Adrenal gland (tissue), 5 donors: ENCODE measurements at regions not wholly inside any gene's neighbourhood (a gene's known extent, or its start where the extent isn't known, plus 50 kb on each side); places are given as distances from the start of the nearest gene placed in this dataset.
"Not testable (repeated sequence)": the region's sequence is repeated elsewhere in the genome, so short reads cannot be mapped to it uniquely, and the experiment has no call there.

Experiments used
- POLR2A ChIP-seq, 2 donors: fragments of 450-650 bp; IDR thresholded peaks; one replicate each; pipeline ENCODE4 v1.6.1; 2017; ENCODE audit warnings: antibody characterized with exemption in 2 of 2, mild to moderate bottlenecking in 2 of 2, moderate library complexity in 1 of 2
- TF ChIP-seq, protein P1 (sequence below), 6 experiments: fragments of 450-650 bp in 4 of 6; fragments of 200-600 bp in 2 of 6; sonication (generic) in 1 of 6; IDR thresholded peaks; 1 replicate in 5 of 6; 2 replicates in 1 of 6; pipeline versions ENCODE4 v1.5.1 to v1.8.0; 2016 to 2021; ENCODE audit warnings: antibody characterized with exemption in 6 of 6, mild to moderate bottlenecking in 2 of 6, moderate library complexity in 1 of 6
- donor health status: DM: no; HTN: no; CAD: no.

DNA sequence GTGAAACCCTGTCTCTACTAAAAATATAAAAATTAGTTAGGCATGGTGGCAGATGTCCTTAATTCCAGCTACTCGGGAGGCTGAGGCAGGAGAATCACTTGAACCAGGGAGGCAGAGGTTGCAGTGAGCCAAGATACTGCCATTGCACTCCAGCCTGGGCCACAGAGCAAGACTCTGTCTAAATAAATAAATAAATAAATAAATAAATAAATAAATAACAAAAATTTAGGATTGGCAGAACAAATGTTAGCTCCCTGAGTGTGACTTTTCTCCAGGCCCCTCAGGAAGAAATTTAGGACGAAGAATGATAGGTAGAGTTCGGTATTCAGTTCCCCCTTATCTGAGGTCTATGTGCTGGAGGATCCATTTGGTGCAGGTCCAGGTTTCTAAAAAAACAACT is 181.2 kb downstream of the CD47 start:
- TF ChIP-seq POLR2A (IDR thresholded peaks at IDR 0.05) = not testable (repeated sequence)
- TF ChIP-seq, protein P1, sequence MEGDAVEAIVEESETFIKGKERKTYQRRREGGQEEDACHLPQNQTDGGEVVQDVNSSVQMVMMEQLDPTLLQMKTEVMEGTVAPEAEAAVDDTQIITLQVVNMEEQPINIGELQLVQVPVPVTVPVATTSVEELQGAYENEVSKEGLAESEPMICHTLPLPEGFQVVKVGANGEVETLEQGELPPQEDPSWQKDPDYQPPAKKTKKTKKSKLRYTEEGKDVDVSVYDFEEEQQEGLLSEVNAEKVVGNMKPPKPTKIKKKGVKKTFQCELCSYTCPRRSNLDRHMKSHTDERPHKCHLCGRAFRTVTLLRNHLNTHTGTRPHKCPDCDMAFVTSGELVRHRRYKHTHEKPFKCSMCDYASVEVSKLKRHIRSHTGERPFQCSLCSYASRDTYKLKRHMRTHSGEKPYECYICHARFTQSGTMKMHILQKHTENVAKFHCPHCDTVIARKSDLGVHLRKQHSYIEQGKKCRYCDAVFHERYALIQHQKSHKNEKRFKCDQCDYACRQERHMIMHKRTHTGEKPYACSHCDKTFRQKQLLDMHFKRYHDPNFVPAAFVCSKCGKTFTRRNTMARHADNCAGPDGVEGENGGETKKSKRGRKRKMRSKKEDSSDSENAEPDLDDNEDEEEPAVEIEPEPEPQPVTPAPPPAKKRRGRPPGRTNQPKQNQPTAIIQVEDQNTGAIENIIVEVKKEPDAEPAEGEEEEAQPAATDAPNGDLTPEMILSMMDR (IDR thresholded peaks at IDR 0.05) = not testable (repeated sequence)
